Vagina (tissue), 2 donors: ENCODE measurements at regions not wholly inside any gene's neighbourhood (a gene's known extent, or its start where the extent isn't known, plus 50 kb on each side); places are given as distances from the start of the nearest gene placed in this dataset.

ENCODE experiments used
- DNase-seq, 2 donors: peaks; one replicate each; pipeline ENCODE4 v3.0.0-alpha.2; 2017; ENCODE audit errors: extremely low spot score in 2 of 2
- H3K27ac ChIP-seq: fragments of 200-600 bp; sonication (generic); one replicate; pipeline ENCODE4 v1.5.1; 2019
- H3K27me3 ChIP-seq: fragments of 200-600 bp; sonication (generic); one replicate; pipeline ENCODE4 v1.5.1; 2019
- H3K36me3 ChIP-seq, 2 donors: fragments of 200-600 bp; sonication (generic); one replicate each; pipeline ENCODE4 v1.5.1; 2017 to 2019
- H3K4me1 ChIP-seq: fragments of 200-600 bp; sonication (generic); one replicate; pipeline ENCODE4 v1.5.1; 2019
- H3K4me3 ChIP-seq, 2 donors: fragments of 200-600 bp; sonication (generic); 1 replicate in 1 of 2; 2 replicates in 1 of 2; pipeline ENCODE4 v1.5.1; 2016 to 2019
- H3K9me3 ChIP-seq: fragments of 200-600 bp; sonication (generic); one replicate; pipeline ENCODE4 v1.5.1; 2019
- POLR2A ChIP-seq, 2 donors: fragments of 450-650 bp; IDR thresholded peaks; one replicate each; pipeline ENCODE4 v1.6.1; 2017; ENCODE audit warnings: antibody characterized with exemption in 2 of 2, mild to moderate bottlenecking in 2 of 2, moderate library complexity in 2 of 2
- POLR2AphosphoS5 ChIP-seq, 2 donors: sonication (generic); formaldehyde crosslinking; IDR thresholded peaks; one replicate each; pipeline ENCODE4 v1.9.0; 2017; ENCODE audit warnings: antibody characterized with exemption in 2 of 2, mild to moderate bottlenecking in 2 of 2, low read depth in 1 of 2; ENCODE audit not compliant: insufficient read depth in 1 of 2
- intact Hi-C: fragments of 100-400 bp; cut with DNase I; formaldehyde crosslinking; loops from one replicate; pipeline ENCODE4 v1.15.1; 2023
- TF ChIP-seq, protein P1 (sequence below), 3 experiments: fragments of 450-650 bp in 2 of 3; fragments of 200-600 bp in 1 of 3; sonication (generic) in 1 of 3; IDR thresholded peaks; one replicate each; pipeline ENCODE4 v1.5.1; 2017 to 2019; ENCODE audit warnings: antibody characterized with exemption in 3 of 3, mild to moderate bottlenecking in 2 of 3, moderate library complexity in 2 of 3

DNA sequence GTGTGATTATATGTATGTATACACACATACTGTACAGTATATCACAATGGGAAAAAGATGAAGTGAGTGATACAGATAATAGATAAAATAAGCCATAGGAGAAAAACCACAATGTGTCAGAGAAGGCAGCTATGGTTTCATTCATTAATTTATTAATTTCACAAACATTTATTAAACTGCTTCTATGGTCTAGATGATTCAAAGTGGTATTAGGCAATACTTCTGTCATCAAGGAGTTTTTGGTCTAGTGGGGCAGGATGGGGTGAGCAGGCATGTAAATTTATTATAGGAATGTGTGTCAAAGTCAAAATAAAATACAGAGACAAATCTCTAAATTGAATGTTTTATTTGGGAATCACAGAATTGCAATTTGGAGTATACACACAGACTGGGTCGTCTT is 65.2 kb upstream of the ANKEF1 start:
- TF ChIP-seq POLR2A (IDR thresholded peaks at IDR 0.05) (no peak), POLR2AphosphoS5 (IDR thresholded peaks at IDR 0.05; ENCODE audit: insufficient read depth in 1 of 2, low read depth in 1 of 2) (no peak)
- TF ChIP-seq, protein P1, sequence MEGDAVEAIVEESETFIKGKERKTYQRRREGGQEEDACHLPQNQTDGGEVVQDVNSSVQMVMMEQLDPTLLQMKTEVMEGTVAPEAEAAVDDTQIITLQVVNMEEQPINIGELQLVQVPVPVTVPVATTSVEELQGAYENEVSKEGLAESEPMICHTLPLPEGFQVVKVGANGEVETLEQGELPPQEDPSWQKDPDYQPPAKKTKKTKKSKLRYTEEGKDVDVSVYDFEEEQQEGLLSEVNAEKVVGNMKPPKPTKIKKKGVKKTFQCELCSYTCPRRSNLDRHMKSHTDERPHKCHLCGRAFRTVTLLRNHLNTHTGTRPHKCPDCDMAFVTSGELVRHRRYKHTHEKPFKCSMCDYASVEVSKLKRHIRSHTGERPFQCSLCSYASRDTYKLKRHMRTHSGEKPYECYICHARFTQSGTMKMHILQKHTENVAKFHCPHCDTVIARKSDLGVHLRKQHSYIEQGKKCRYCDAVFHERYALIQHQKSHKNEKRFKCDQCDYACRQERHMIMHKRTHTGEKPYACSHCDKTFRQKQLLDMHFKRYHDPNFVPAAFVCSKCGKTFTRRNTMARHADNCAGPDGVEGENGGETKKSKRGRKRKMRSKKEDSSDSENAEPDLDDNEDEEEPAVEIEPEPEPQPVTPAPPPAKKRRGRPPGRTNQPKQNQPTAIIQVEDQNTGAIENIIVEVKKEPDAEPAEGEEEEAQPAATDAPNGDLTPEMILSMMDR (IDR thresholded peaks at IDR 0.05) = no peak
- no peaks in the 10 kb centered on the region for H3K4me1 ChIP-seq
- H3K9me3 ChIP-seq = no peaks in the 10 kb centered on the region
- DNase-seq = no peak
- H3K27me3 ChIP-seq = no peaks in the 10 kb centered on the region
- H3K36me3 ChIP-seq = no peaks in the 10 kb centered on the region
- intact Hi-C loops = loop anchor here (10.0 kb wide), 1 partner anchor 455 kb away; no protein-coding TSS in a partner anchor
- H3K4me3 ChIP-seq = no peak overlapping the region
- H3K27ac ChIP-seq = no peak overlapping the region

DNA sequence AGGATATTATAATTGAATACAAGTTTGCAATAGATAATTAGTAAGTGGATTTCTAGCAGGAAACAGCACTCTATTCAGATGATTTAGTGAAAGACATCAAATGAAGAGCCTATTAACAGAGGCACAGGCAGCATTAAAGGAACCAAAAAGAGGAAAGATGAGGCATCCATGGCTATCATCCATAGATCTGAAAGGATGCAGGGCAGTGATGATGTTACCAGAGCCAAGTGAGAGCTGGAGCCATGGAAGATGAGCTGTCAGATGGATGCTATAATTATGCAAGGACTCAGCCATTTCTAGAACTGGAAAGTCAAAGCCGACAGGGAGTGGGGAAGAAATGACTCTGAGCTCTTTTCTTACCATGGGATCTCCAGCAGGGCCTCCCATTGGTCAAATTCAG is 66.8 kb upstream of the ANKEF1 start:
- no peak overlapping the region for H3K4me3 ChIP-seq
- H3K4me1 ChIP-seq = no peaks in the 10 kb centered on the region
- H3K27ac ChIP-seq = no peak overlapping the region
- no peaks in the 10 kb centered on the region for H3K36me3 ChIP-seq
- DNase-seq = no peak
- no peaks in the 10 kb centered on the region for H3K9me3 ChIP-seq
- intact Hi-C loops = no loop called here
- H3K27me3 ChIP-seq = no peaks in the 10 kb centered on the region
- TF ChIP-seq, protein P1 (IDR thresholded peaks at IDR 0.05) = no peak
- no peak for TF ChIP-seq POLR2A (IDR thresholded peaks at IDR 0.05)
- TF ChIP-seq POLR2AphosphoS5 (IDR thresholded peaks at IDR 0.05; ENCODE audit: insufficient read depth in 1 of 2, low read depth in 1 of 2) = no peak

DNA sequence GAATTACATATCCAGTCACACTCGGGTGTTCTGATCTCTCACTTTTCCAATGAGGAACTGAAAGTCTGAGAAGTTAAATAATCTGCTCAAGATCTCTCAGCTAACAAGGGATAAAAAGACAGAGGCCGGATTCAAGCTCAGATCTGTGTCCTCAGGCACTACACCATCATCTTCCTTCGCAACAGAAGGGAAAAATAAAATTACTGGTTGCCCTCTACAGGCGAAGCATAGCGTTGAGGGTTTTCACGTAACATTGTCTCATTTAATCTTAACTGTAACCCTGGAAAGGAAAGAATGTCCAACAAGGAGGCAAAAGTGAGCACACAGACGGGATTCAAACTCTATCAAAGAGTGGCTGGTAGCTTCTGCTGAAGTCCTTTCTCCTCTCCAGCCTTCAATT is 67.8 kb upstream of the ANKEF1 start:
- Histone ChIP-seq H3K4me3 (no peak overlapping the region), H3K36me3 (no peaks in the 10 kb centered on the region), H3K9me3 (no peaks in the 10 kb centered on the region), H3K4me1 (no peaks in the 10 kb centered on the region), H3K27me3 (no peaks in the 10 kb centered on the region), H3K27ac (no peak overlapping the region)
- no peak for DNase-seq
- TF ChIP-seq, protein P1 (IDR thresholded peaks at IDR 0.05) = no peak
- TF ChIP-seq POLR2A (IDR thresholded peaks at IDR 0.05) = no peak
- TF ChIP-seq POLR2AphosphoS5 (IDR thresholded peaks at IDR 0.05; ENCODE audit: insufficient read depth in 1 of 2, low read depth in 1 of 2) = no peak
- intact Hi-C loops = no loop called here

DNA sequence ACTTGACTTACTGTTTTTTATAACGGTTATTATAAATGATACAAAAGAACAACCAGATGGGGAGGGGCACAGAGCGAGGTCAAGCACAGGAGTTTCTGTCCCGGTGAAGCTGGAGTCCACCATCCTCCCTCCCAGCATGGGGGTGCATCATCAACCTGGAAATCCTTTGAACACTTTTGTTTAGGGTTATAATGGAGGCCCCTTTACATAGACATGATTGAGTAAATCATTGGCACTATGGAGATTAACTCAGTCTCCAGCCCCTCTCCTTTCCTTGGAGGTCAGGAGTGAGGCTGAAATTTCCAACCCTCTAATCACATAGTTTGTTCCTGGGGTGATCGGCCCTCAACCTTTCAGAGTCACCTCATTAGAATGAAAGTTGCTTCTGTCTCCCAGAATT is 71.8 kb upstream of the ANKEF1 start:
- Histone ChIP-seq H3K4me3 (no peak overlapping the region), H3K27me3 (no peaks in the 10 kb centered on the region), H3K4me1 (no peaks in the 10 kb centered on the region), H3K9me3 (no peaks in the 10 kb centered on the region), H3K36me3 (no peaks in the 10 kb centered on the region), H3K27ac (no peak overlapping the region)
- TF ChIP-seq POLR2A (IDR thresholded peaks at IDR 0.05) (no peak), POLR2AphosphoS5 (IDR thresholded peaks at IDR 0.05; ENCODE audit: insufficient read depth in 1 of 2, low read depth in 1 of 2) (no peak)
- TF ChIP-seq, protein P1 (IDR thresholded peaks at IDR 0.05) = no peak
- intact Hi-C loops = no loop called here
- DNase-seq = no peak

DNA sequence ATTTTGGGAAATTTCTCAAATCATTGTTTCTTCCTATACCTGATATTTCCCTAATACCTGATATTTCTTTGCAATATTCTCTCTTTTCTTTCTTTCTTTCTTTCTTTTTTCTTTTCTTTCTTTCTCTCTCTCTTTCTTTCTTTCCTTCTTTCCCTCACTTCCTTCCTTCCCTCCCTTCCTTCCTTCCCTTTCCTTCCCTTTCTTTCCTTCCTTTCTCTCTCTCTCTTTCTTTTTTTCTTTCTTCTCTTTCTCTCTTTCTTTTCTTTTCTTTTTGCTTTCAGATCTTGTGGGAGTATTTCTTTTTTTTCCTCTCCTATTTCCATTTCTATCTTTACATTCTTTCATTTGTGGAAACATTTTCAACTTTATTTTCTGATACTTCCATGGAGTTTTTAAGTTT is 76.1 kb upstream of the ANKEF1 start:
- TF ChIP-seq, protein P1 (IDR thresholded peaks at IDR 0.05) = no peak
- Histone ChIP-seq H3K4me1 (no peaks in the 10 kb centered on the region), H3K27ac (no peak overlapping the region), H3K27me3 (no peaks in the 10 kb centered on the region), H3K9me3 (no peaks in the 10 kb centered on the region), H3K36me3 (no peaks in the 10 kb centered on the region), H3K4me3 (no peak overlapping the region)
- intact Hi-C loops = no loop called here
- DNase-seq = no peak
